Transverse colon (tissue), 4 donors: ENCODE measurements at regions not wholly inside any gene's neighbourhood (a gene's known extent, or its start where the extent isn't known, plus 50 kb on each side); places are given as distances from the start of the nearest gene placed in this dataset.

Experiments used
- DNase-seq: peaks from one replicate; pipeline ENCODE4 v3.0.0-alpha.2; 2019
- H3K27ac ChIP-seq, 4 donors: fragments of 200-600 bp; sonication (generic); 2 replicates each; pipeline ENCODE4 v1.5.1; 2016 to 2018; ENCODE audit warnings: inconsistent platforms in 4 of 4
- H3K27me3 ChIP-seq: fragments of 200-600 bp; sonication (generic); 2 replicates; pipeline ENCODE4 v1.5.1; 2017; ENCODE audit warnings: inconsistent platforms
- H3K36me3 ChIP-seq, 4 donors: fragments of 200-600 bp; sonication (generic); 2 replicates each; pipeline ENCODE4 v1.5.1; 2017 to 2019; ENCODE audit warnings: inconsistent platforms in 4 of 4
- H3K4me1 ChIP-seq, 4 donors: fragments of 200-600 bp; sonication (generic); 2 replicates each; pipeline ENCODE4 v1.5.1; 2017 to 2020; ENCODE audit warnings: inconsistent platforms in 4 of 4
- H3K4me3 ChIP-seq, 4 donors: fragments of 200-600 bp; sonication (generic); 1 replicate in 1 of 4; 2 replicates in 3 of 4; pipeline versions ENCODE4 v1.5.1 to v1.6.1; 2017 to 2019; ENCODE audit warnings: inconsistent platforms in 4 of 4
- H3K9me3 ChIP-seq, 2 donors: fragments of 200-600 bp; sonication (generic); 2 replicates each; pipeline ENCODE4 v1.5.1; 2017 to 2019; ENCODE audit warnings: inconsistent platforms in 2 of 2
- CTCF ChIP-seq, 5 experiments: fragments of 200-600 bp in 3 of 5; fragments of 450-650 bp in 2 of 5; sonication (generic) in 3 of 5; IDR thresholded peaks; 1 replicate in 2 of 5; 2 replicates in 3 of 5; pipeline ENCODE4 v1.5.1; 2016 to 2017; ENCODE audit warnings: antibody characterized with exemption in 5 of 5, inconsistent platforms in 3 of 5, mild to moderate bottlenecking in 2 of 5, moderate library complexity in 1 of 5
- EP300 ChIP-seq: sonication (generic); formaldehyde crosslinking; IDR thresholded peaks from one replicate; pipeline ENCODE4 v1.6.1; 2017; ENCODE audit warnings: antibody characterized with exemption, low read depth
- POLR2A ChIP-seq: fragments of 450-650 bp; IDR thresholded peaks from one replicate; pipeline ENCODE4 v1.6.1; 2016; ENCODE audit warnings: antibody characterized with exemption, mild to moderate bottlenecking, moderate library complexity
- POLR2AphosphoS5 ChIP-seq, 3 donors: sonication (generic); formaldehyde crosslinking; IDR thresholded peaks; one replicate each; pipeline ENCODE4 v1.6.1; 2016; ENCODE audit warnings: antibody characterized with exemption in 3 of 3
- WGBS, 2 donors: methylation state at CpG; one replicate each; pipeline ENCODE4 v1.1.5; 2018; ENCODE audit warnings: low coverage in 1 of 2; 5-methylcytosine and 5-hydroxymethylcytosine counted together
- in situ Hi-C, 4 donors: fragments of 200-750 bp; cut with MboI; loops; one replicate each; pipeline versions ENCODE4 v1.15.0 to v1.15.1; 2017; ENCODE audit warnings: low sequenced_read_pairs in 3 of 4, low pct_ligation_motif_present in 1 of 4, low pct_unique_long_range_greater_than_20kb in 1 of 4
- intact Hi-C: fragments of 100-400 bp; cut with DNase I; formaldehyde crosslinking; loops from one replicate; pipeline ENCODE4 v1.15.1; 2023; ENCODE audit warnings: low total_unique reads

GRCh38 chr14:40072175-40072574, 639.9 kb upstream of the FBXO33 start:
- 80 to 89% methylated on average over 1 of the region's 1 CpG for WGBS, 2 donors
- H3K4me3 ChIP-seq, result no peak overlapping the region
- TF ChIP-seq EP300 (no peak), CTCF (IDR thresholded peaks at IDR 0.05) (no peak), POLR2A (no peak), POLR2AphosphoS5 (IDR thresholded peaks at IDR 0.05) (no peak)
- no peaks in the 10 kb centered on the region for H3K9me3 ChIP-seq
- no peak for DNase-seq
- intact Hi-C loops, result no loop called here
- H3K27me3 ChIP-seq, result no peaks in the 10 kb centered on the region
- H3K4me1 ChIP-seq, result no peaks in the 10 kb centered on the region
- H3K36me3 ChIP-seq, result no peaks in the 10 kb centered on the region
- in situ Hi-C loops, result no loop called here
- no peak overlapping the region for H3K27ac ChIP-seq

- intact Hi-C loops (no loop called here), in situ Hi-C loops (no loop called here)
- no peaks in the 10 kb centered on the region for H3K9me3 ChIP-seq
- TF ChIP-seq POLR2A (no peak), POLR2AphosphoS5 (IDR thresholded peaks at IDR 0.05) (no peak), EP300 (no peak), CTCF (IDR thresholded peaks at IDR 0.05) (no peak)
- no peak overlapping the region for H3K4me3 ChIP-seq
- no peaks in the 10 kb centered on the region for H3K27me3 ChIP-seq
- peaks cover 0 to 2% (median 0%) of the 10 kb centered on the region in 4 donors for H3K4me1 ChIP-seq
- H3K36me3 ChIP-seq, result no peaks in the 10 kb centered on the region
- H3K27ac ChIP-seq, result peak overlapping the region in 1 of 4 donors; percentile 47
- no peak for DNase-seq
- WGBS, 2 donors, result 39 to 46% methylated on average over 6 to 8 of the region's 8 CpGs
Measured at GRCh38 chr14:40058901-40059897, 627.0 kb upstream of the FBXO33 start.

GRCh38 chr14:40053416-40053815, 621.2 kb upstream of the FBXO33 start:
- H3K4me3 ChIP-seq, result no peak overlapping the region
- intact Hi-C loops (no loop called here), in situ Hi-C loops (no loop called here)
- H3K9me3 ChIP-seq, result no peaks in the 10 kb centered on the region
- TF ChIP-seq POLR2AphosphoS5 (IDR thresholded peaks at IDR 0.05) (no peak), POLR2A (no peak), EP300 (no peak), CTCF (IDR thresholded peaks at IDR 0.05) (no peak)
- H3K36me3 ChIP-seq, result no peaks in the 10 kb centered on the region
- WGBS, 2 donors, result 77 to 85% methylated on average over 2 of the region's 2 CpGs
- no peaks in the 10 kb centered on the region for H3K27me3 ChIP-seq
- no peaks in the 10 kb centered on the region for H3K4me1 ChIP-seq
- DNase-seq, result no peak
- no peak overlapping the region for H3K27ac ChIP-seq

GRCh38 chr14:40028991-40029390, 596.8 kb upstream of the FBXO33 start:
- H3K27me3 ChIP-seq, result no peaks in the 10 kb centered on the region
- TF ChIP-seq POLR2A, result no peak
- no peak for TF ChIP-seq CTCF (IDR thresholded peaks at IDR 0.05)
- TF ChIP-seq POLR2AphosphoS5 (IDR thresholded peaks at IDR 0.05), result no peak
- TF ChIP-seq EP300, result no peak
- H3K4me3 ChIP-seq, result no peak overlapping the region
- H3K36me3 ChIP-seq, result no peaks in the 10 kb centered on the region
- H3K27ac ChIP-seq, result no peak overlapping the region
- no peaks in the 10 kb centered on the region for H3K4me1 ChIP-seq
- WGBS, 2 donors, result 80 to 84% methylated on average over 3 of the region's 3 CpGs
- in situ Hi-C loops, result no loop called here
- intact Hi-C loops, result no loop called here
- no peak for DNase-seq
- H3K9me3 ChIP-seq, result peaks cover 0 to 1% of the 10 kb centered on the region in 2 donors
